ENCODE measurements at regions not wholly inside any gene's neighbourhood (a gene's known extent, or its start where the extent isn't known, plus 50 kb on each side); places are given as distances from the start of the nearest gene placed in this dataset.

GRCh38 chr4:71130827-71131603 lies 137.6 kb downstream of the DCK start:
- H3K36me3 Mint-ChIP-seq (ENCODE audit: low read depth) = no peaks in the 10 kb centered on the region
- ATAC-seq (no peak), DNase-seq (no peak)
- ChIA-PET POLR2A (no interaction called here), CTCF (interaction anchor here (1.3 kb wide), 1 partner anchor 54 kb away, joined by 3 read pairs; no protein-coding TSS in a partner anchor)
- H3K4me3 Mint-ChIP-seq = no peak overlapping the region
- no peaks in the 10 kb centered on the region for H3K4me1 Mint-ChIP-seq (ENCODE audit: low read depth)
- H3K27ac Mint-ChIP-seq = no peak overlapping the region
- H3K27me3 Mint-ChIP-seq (ENCODE audit: low read depth) = peaks cover 2% of the 10 kb centered on the region
- H3K9me3 Mint-ChIP-seq (ENCODE audit: insufficient read depth) = no peaks in the 10 kb centered on the region

- ATAC-seq (no peak), DNase-seq (no peak)
- CTCF ChIA-PET = interaction anchor here (1.0 to 1.3 kb wide), 3 partner anchors 9 to 190 kb away, joined by 3 read pairs; no protein-coding TSS in a partner anchor
- H3K4me1 Mint-ChIP-seq (ENCODE audit: low read depth) = no peaks in the 10 kb centered on the region
- no peak overlapping the region for H3K4me3 Mint-ChIP-seq
- H3K36me3 Mint-ChIP-seq (ENCODE audit: low read depth) = no peaks in the 10 kb centered on the region
- peaks cover 2% of the 10 kb centered on the region for H3K27me3 Mint-ChIP-seq (ENCODE audit: low read depth)
- no peak overlapping the region for H3K27ac Mint-ChIP-seq
- H3K9me3 Mint-ChIP-seq (ENCODE audit: insufficient read depth) = no peaks in the 10 kb centered on the region
- POLR2A ChIA-PET = no interaction called here
These were observed 139.0 kb downstream of the DCK start for GRCh38 chr4:71132486-71132885.

- H3K27ac Mint-ChIP-seq = no peak overlapping the region
- peaks cover 2% of the 10 kb centered on the region for H3K27me3 Mint-ChIP-seq (ENCODE audit: low read depth)
- H3K4me1 Mint-ChIP-seq (ENCODE audit: low read depth) = no peaks in the 10 kb centered on the region
- ChIA-PET CTCF (no interaction called here), POLR2A (no interaction called here)
- ATAC-seq (no peak), DNase-seq (no peak)
- no peaks in the 10 kb centered on the region for H3K36me3 Mint-ChIP-seq (ENCODE audit: low read depth)
- no peaks in the 10 kb centered on the region for H3K9me3 Mint-ChIP-seq (ENCODE audit: insufficient read depth)
- H3K4me3 Mint-ChIP-seq = no peak overlapping the region
These were observed 140.0 kb downstream of the DCK start for GRCh38 chr4:71133491-71133890.

GRCh38 chr4:71136071-71136470 lies 142.6 kb downstream of the DCK start:
- Mint-ChIP-seq H3K4me3 (no peak overlapping the region), H3K27ac (no peak overlapping the region), H3K9me3 (ENCODE audit: insufficient read depth) (no peaks in the 10 kb centered on the region), H3K4me1 (ENCODE audit: low read depth) (peaks cover under 1% of the 10 kb centered on the region), H3K27me3 (ENCODE audit: low read depth) (no peaks in the 10 kb centered on the region), H3K36me3 (ENCODE audit: low read depth) (no peaks in the 10 kb centered on the region)
- DNase-seq (no peak), ATAC-seq (no peak)
- CTCF ChIA-PET = no interaction called here
- POLR2A ChIA-PET = no interaction called here

GRCh38 chr4:71138007-71138615 lies 144.7 kb downstream of the DCK start:
- DNase-seq (no peak), ATAC-seq (no peak)
- CTCF ChIA-PET = interaction anchor here (0.6 kb wide), 1 partner anchor 1820 kb away, joined by 3 read pairs; no protein-coding TSS in a partner anchor
- H3K9me3 Mint-ChIP-seq (ENCODE audit: insufficient read depth) = no peaks in the 10 kb centered on the region
- POLR2A ChIA-PET = no interaction called here
- H3K27ac Mint-ChIP-seq = no peak overlapping the region
- H3K4me3 Mint-ChIP-seq = no peak overlapping the region
- no peaks in the 10 kb centered on the region for H3K36me3 Mint-ChIP-seq (ENCODE audit: low read depth)
- H3K4me1 Mint-ChIP-seq (ENCODE audit: low read depth) = peaks cover 3% of the 10 kb centered on the region
- H3K27me3 Mint-ChIP-seq (ENCODE audit: low read depth) = no peaks in the 10 kb centered on the region

- ATAC-seq (no peak), DNase-seq (no peak)
- Mint-ChIP-seq H3K27me3 (ENCODE audit: low read depth) (no peaks in the 10 kb centered on the region), H3K4me1 (ENCODE audit: low read depth) (peaks cover 3% of the 10 kb centered on the region), H3K9me3 (ENCODE audit: insufficient read depth) (no peaks in the 10 kb centered on the region), H3K4me3 (no peak overlapping the region), H3K27ac (no peak overlapping the region), H3K36me3 (ENCODE audit: low read depth) (no peaks in the 10 kb centered on the region)
- POLR2A ChIA-PET = no interaction called here
- CTCF ChIA-PET = interaction anchor here (0.9 to 1.6 kb wide), 2 partner anchors 41 to 44 kb away, joined by 3 read pairs; no protein-coding TSS in a partner anchor
These were observed 147.1 kb downstream of the DCK start for GRCh38 chr4:71140563-71140962.

GRCh38 chr4:71141125-71141524 lies 147.7 kb downstream of the DCK start:
- H3K4me1 Mint-ChIP-seq (ENCODE audit: low read depth) = peaks cover 3% of the 10 kb centered on the region
- H3K36me3 Mint-ChIP-seq (ENCODE audit: low read depth) = no peaks in the 10 kb centered on the region
- ATAC-seq = no peak
- POLR2A ChIA-PET = no interaction called here
- DNase-seq = no peak
- no peaks in the 10 kb centered on the region for H3K9me3 Mint-ChIP-seq (ENCODE audit: insufficient read depth)
- CTCF ChIA-PET = interaction anchor here (0.9 to 1.6 kb wide), 2 partner anchors 41 to 43 kb away, joined by 3 read pairs; no protein-coding TSS in a partner anchor
- no peak overlapping the region for H3K27ac Mint-ChIP-seq
- no peaks in the 10 kb centered on the region for H3K27me3 Mint-ChIP-seq (ENCODE audit: low read depth)
- no peak overlapping the region for H3K4me3 Mint-ChIP-seq

GRCh38 chr4:71147261-71147660 lies 153.8 kb downstream of the DCK start:
- peaks cover 4% of the 10 kb centered on the region for H3K9me3 Mint-ChIP-seq (ENCODE audit: insufficient read depth)
- no peak overlapping the region for H3K4me3 Mint-ChIP-seq
- ChIA-PET CTCF (no interaction called here), POLR2A (no interaction called here)
- H3K36me3 Mint-ChIP-seq (ENCODE audit: low read depth) = no peaks in the 10 kb centered on the region
- DNase-seq = no peak
- no peak overlapping the region for H3K27ac Mint-ChIP-seq
- H3K4me1 Mint-ChIP-seq (ENCODE audit: low read depth) = no peaks in the 10 kb centered on the region
- no peaks in the 10 kb centered on the region for H3K27me3 Mint-ChIP-seq (ENCODE audit: low read depth)
- no peak for ATAC-seq

- Mint-ChIP-seq H3K9me3 (ENCODE audit: insufficient read depth) (peaks cover 4% of the 10 kb centered on the region), H3K4me1 (ENCODE audit: low read depth) (no peaks in the 10 kb centered on the region), H3K27me3 (ENCODE audit: low read depth) (no peaks in the 10 kb centered on the region), H3K36me3 (ENCODE audit: low read depth) (no peaks in the 10 kb centered on the region), H3K4me3 (no peak overlapping the region), H3K27ac (no peak overlapping the region)
- DNase-seq (no peak), ATAC-seq (no peak)
- POLR2A ChIA-PET = no interaction called here
- CTCF ChIA-PET = interaction anchor here (1.1 kb wide), 1 partner anchor 36 kb away, joined by 3 read pairs; no protein-coding TSS in a partner anchor
These were observed 155.1 kb downstream of the DCK start for GRCh38 chr4:71148545-71148944.

GRCh38 chr4:71151054-71151453 lies 157.6 kb downstream of the DCK start:
- ChIA-PET CTCF (no interaction called here), POLR2A (no interaction called here)
- Mint-ChIP-seq H3K27ac (no peak overlapping the region), H3K9me3 (ENCODE audit: insufficient read depth) (peaks cover 4% of the 10 kb centered on the region), H3K27me3 (ENCODE audit: low read depth) (peaks cover 6% of the 10 kb centered on the region), H3K36me3 (ENCODE audit: low read depth) (no peaks in the 10 kb centered on the region), H3K4me1 (ENCODE audit: low read depth) (no peaks in the 10 kb centered on the region), H3K4me3 (no peak overlapping the region)
- DNase-seq = no peak
- no peak for ATAC-seq

- no peak overlapping the region for H3K4me3 Mint-ChIP-seq
- no peak for DNase-seq
These were observed 163.2 kb downstream of the DCK start for GRCh38 chr4:71156616-71157015.

GRCh38 chr4:71162386-71162785 lies 168.9 kb downstream of the DCK start:
- ChIA-PET CTCF (no interaction called here), POLR2A (no interaction called here)
- Mint-ChIP-seq H3K27ac (no peak overlapping the region), H3K36me3 (ENCODE audit: low read depth) (no peaks in the 10 kb centered on the region), H3K4me3 (no peak overlapping the region), H3K27me3 (ENCODE audit: low read depth) (peaks cover 15% of the 10 kb centered on the region), H3K4me1 (ENCODE audit: low read depth) (no peaks in the 10 kb centered on the region), H3K9me3 (ENCODE audit: insufficient read depth) (no peaks in the 10 kb centered on the region)
- ATAC-seq = no peak
- no peak for DNase-seq

More at GRCh38 chr4:71156616-71157015, 163.2 kb downstream of the DCK start:
- no peaks in the 10 kb centered on the region for H3K4me1 Mint-ChIP-seq (ENCODE audit: low read depth)
- no peak for ATAC-seq
- ChIA-PET POLR2A (no interaction called here), CTCF (no interaction called here)
- no peak overlapping the region for H3K27ac Mint-ChIP-seq
- H3K9me3 Mint-ChIP-seq (ENCODE audit: insufficient read depth) = no peaks in the 10 kb centered on the region
- peaks cover 12% of the 10 kb centered on the region for H3K27me3 Mint-ChIP-seq (ENCODE audit: low read depth)
- no peaks in the 10 kb centered on the region for H3K36me3 Mint-ChIP-seq (ENCODE audit: low read depth)
